ENCODE measurements at regions not wholly inside any gene's neighbourhood (a gene's known extent, or its start where the extent isn't known, plus 50 kb on each side); places are given as distances from the start of the nearest gene placed in this dataset.

DNA sequence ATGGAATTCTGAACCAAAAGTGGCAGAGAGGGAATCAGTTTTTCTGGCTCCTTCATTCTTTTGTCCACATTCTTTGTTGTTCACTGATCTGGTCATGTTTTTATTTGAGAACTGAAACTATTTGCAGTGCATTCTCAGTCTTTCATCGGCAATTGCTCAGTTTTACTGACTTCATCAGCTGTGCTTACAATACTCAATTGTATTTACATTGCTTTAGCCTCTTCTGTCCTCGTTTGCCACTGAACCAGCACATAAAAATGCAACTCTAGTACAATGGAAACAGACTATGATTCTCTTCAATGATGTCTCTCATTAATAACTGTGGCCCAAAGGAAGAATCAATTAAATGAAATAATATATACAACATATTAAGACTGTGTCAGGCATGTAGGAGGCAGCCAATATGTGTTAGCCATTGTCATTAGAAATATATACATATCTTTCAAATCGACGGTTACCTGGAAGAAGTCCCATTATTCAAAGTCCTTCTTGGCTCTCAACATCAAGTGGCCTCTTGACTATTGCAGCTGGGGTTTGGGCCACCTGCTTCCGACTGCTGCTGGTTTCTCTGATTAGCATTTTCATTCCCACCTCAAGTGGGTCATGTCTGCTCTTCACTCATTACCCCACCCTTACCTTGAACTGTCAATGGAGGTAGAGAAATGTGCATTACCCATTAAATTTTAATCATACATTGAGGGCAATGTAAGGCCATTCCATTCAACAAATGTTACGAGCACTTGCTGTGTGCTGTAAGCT, 600.1 kb downstream of the INSC start:
- Histone ChIP-seq H3K9me3 (ENCODE audit: control insufficient read depth, insufficient read depth, low read length) (no peaks in the 10 kb centered on the region), H3K36me3 (ENCODE audit: control insufficient read depth, insufficient read depth, low read length) (no peaks in the 10 kb centered on the region), H3K27me3 (ENCODE audit: control insufficient read depth, insufficient read depth, low read length) (no peaks in the 10 kb centered on the region), H3K27ac (ENCODE audit: low read depth, low read length) (no peak overlapping the region), H3K4me1 (ENCODE audit: control insufficient read depth, insufficient read depth, low read length) (no peaks in the 10 kb centered on the region), H3K4me3 (ENCODE audit: low read depth, low read length) (no peak overlapping the region)
- no peak for DNase-seq (ENCODE audit: low read depth in 4 of 6, low spot score in 6 of 6)
- 40% methylated on average over 1 of the region's 6 CpGs for WGBS (ENCODE audit: insufficient coverage)

DNA sequence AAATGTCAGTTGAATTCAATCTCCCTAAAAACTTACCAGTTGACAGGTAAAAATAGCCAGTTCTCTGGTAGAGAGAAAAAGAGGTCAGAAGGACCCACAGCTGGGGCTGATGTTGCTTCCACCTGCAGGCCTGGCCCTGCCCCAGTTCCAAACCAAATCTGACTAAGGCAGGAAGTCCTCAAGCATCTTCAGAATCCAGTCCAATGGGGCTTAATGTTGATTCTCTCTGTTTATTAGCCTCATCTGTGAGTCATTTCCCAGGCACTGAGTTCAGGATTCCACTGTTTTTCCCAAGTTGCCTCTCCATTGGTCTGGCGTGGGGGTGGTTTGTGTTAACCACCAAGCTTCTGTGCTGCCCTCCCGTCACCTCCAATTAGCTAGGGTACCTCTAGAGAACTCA, 601.8 kb downstream of the INSC start:
- Histone ChIP-seq H3K4me1 (ENCODE audit: control insufficient read depth, insufficient read depth, low read length) (no peaks in the 10 kb centered on the region), H3K27ac (ENCODE audit: low read depth, low read length) (no peak overlapping the region), H3K36me3 (ENCODE audit: control insufficient read depth, insufficient read depth, low read length) (no peaks in the 10 kb centered on the region), H3K9me3 (ENCODE audit: control insufficient read depth, insufficient read depth, low read length) (no peaks in the 10 kb centered on the region), H3K27me3 (ENCODE audit: control insufficient read depth, insufficient read depth, low read length) (peaks cover 2% of the 10 kb centered on the region), H3K4me3 (ENCODE audit: low read depth, low read length) (no peak overlapping the region)
- DNase-seq (ENCODE audit: low read depth in 4 of 6, low spot score in 6 of 6): no peak
- 100% methylated on average over 2 of the region's 2 CpGs for WGBS (ENCODE audit: insufficient coverage)

DNA sequence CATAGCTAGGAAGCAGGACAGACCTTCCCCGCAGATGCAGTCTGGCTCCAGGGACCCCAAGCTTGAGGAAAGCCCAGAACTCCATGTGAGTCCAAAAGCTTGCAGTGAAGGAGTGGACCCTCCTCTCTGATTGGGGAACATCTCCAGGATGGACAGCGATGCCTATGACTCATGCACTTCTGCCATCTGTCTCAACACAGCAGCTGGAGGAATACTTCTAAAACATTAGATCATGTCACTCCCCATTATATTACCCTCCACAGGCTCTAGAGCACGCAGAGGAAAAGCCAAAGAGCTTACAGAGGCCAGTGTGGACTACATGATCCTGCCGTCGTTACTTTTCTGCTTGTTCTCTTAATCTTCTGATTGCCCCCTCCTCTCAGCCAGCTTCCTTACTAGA, 605.7 kb downstream of the INSC start:
- peaks cover 2% of the 10 kb centered on the region for H3K27me3 ChIP-seq (ENCODE audit: control insufficient read depth, insufficient read depth, low read length)
- no peak for DNase-seq (ENCODE audit: low read depth in 4 of 6, low spot score in 6 of 6)

GRCh38 chr11:15723966-15724365, 609.2 kb downstream of the INSC start:
- Histone ChIP-seq H3K4me3 (ENCODE audit: low read depth, low read length) (no peak overlapping the region), H3K4me1 (ENCODE audit: control insufficient read depth, insufficient read depth, low read length) (no peaks in the 10 kb centered on the region), H3K9me3 (ENCODE audit: control insufficient read depth, insufficient read depth, low read length) (no peaks in the 10 kb centered on the region), H3K27me3 (ENCODE audit: control insufficient read depth, insufficient read depth, low read length) (peaks cover 2% of the 10 kb centered on the region), H3K36me3 (ENCODE audit: control insufficient read depth, insufficient read depth, low read length) (no peaks in the 10 kb centered on the region), H3K27ac (ENCODE audit: low read depth, low read length) (no peak overlapping the region)
- no peak for DNase-seq (ENCODE audit: low read depth in 4 of 6, low spot score in 6 of 6)

More for the DNA sequence above, 605.7 kb downstream of the INSC start:
- Histone ChIP-seq H3K9me3 (ENCODE audit: control insufficient read depth, insufficient read depth, low read length) (no peaks in the 10 kb centered on the region), H3K27ac (ENCODE audit: low read depth, low read length) (no peak overlapping the region), H3K36me3 (ENCODE audit: control insufficient read depth, insufficient read depth, low read length) (no peaks in the 10 kb centered on the region), H3K4me1 (ENCODE audit: control insufficient read depth, insufficient read depth, low read length) (no peaks in the 10 kb centered on the region), H3K4me3 (ENCODE audit: low read depth, low read length) (no peak overlapping the region)
- 76% methylated on average over 5 of the region's 5 CpGs for WGBS (ENCODE audit: insufficient coverage)

GRCh38 chr11:15724601-15725000, 609.9 kb downstream of the INSC start:
- Histone ChIP-seq H3K27me3 (ENCODE audit: control insufficient read depth, insufficient read depth, low read length) (peaks cover 2% of the 10 kb centered on the region), H3K36me3 (ENCODE audit: control insufficient read depth, insufficient read depth, low read length) (no peaks in the 10 kb centered on the region), H3K9me3 (ENCODE audit: control insufficient read depth, insufficient read depth, low read length) (no peaks in the 10 kb centered on the region), H3K4me3 (ENCODE audit: low read depth, low read length) (no peak overlapping the region), H3K27ac (ENCODE audit: low read depth, low read length) (no peak overlapping the region), H3K4me1 (ENCODE audit: control insufficient read depth, insufficient read depth, low read length) (no peaks in the 10 kb centered on the region)
- no CpG with 5 or more reads among the region's 3 CpGs for WGBS (ENCODE audit: insufficient coverage)
- DNase-seq (ENCODE audit: low read depth in 4 of 6, low spot score in 6 of 6): no peak

DNA sequence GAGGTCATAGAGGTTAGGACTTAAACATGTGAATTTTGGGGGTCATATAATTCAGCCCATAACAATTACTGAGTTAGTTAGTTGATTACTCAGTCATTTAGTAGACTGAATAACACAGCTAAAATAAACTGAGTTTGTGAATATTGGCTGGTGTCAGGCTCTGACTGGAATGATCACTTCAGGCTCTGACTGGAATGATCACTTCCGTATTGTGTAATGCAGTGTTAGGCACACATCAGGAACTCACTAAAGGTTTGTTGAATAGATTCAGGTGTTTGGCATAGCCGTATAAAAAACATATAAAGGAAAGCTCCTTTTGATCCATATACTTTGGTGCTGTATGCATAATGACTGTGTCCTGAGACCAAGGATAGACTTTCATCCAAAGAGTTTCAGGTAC, 610.5 kb downstream of the INSC start:
- Histone ChIP-seq H3K9me3 (ENCODE audit: control insufficient read depth, insufficient read depth, low read length) (no peaks in the 10 kb centered on the region), H3K4me3 (ENCODE audit: low read depth, low read length) (no peak overlapping the region), H3K27ac (ENCODE audit: low read depth, low read length) (no peak overlapping the region), H3K4me1 (ENCODE audit: control insufficient read depth, insufficient read depth, low read length) (no peaks in the 10 kb centered on the region), H3K27me3 (ENCODE audit: control insufficient read depth, insufficient read depth, low read length) (peaks cover 4% of the 10 kb centered on the region), H3K36me3 (ENCODE audit: control insufficient read depth, insufficient read depth, low read length) (no peaks in the 10 kb centered on the region)
- 100% methylated on average over 1 of the region's 2 CpGs for WGBS (ENCODE audit: insufficient coverage)
- DNase-seq (ENCODE audit: low read depth in 4 of 6, low spot score in 6 of 6): no peak

DNA sequence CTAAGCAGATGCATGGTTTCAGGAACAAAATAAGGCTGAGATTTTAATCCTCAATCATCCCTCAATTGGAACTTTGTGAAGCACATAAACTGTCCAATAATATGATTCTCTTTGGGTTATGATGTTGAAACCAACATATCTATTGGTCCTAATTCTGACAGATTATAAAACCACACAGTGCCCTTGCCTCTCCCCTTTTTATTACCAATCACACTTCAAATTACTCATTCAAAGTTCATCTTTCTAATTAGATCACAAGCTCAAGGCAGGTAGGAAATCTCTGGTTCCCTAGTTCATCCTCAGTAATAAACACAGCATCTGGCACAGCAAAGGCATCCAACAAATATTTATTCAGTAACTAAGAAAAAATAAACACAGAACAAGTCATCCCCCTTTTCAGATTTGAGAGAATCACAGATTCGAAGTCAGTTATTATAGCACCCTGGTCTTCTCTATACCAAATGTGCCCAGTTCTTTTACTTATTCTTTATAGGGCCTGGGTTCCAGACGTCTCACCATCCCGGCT, 611.6 kb downstream of the INSC start:
- 83% methylated on average over 3 of the region's 3 CpGs for WGBS (ENCODE audit: insufficient coverage)
- Histone ChIP-seq H3K36me3 (ENCODE audit: control insufficient read depth, insufficient read depth, low read length) (no peaks in the 10 kb centered on the region), H3K4me1 (ENCODE audit: control insufficient read depth, insufficient read depth, low read length) (no peaks in the 10 kb centered on the region), H3K27ac (ENCODE audit: low read depth, low read length) (no peak overlapping the region), H3K4me3 (ENCODE audit: low read depth, low read length) (no peak overlapping the region), H3K9me3 (ENCODE audit: control insufficient read depth, insufficient read depth, low read length) (no peaks in the 10 kb centered on the region), H3K27me3 (ENCODE audit: control insufficient read depth, insufficient read depth, low read length) (peaks cover 2% of the 10 kb centered on the region)
- DNase-seq (ENCODE audit: low read depth in 4 of 6, low spot score in 6 of 6): no peak

DNA sequence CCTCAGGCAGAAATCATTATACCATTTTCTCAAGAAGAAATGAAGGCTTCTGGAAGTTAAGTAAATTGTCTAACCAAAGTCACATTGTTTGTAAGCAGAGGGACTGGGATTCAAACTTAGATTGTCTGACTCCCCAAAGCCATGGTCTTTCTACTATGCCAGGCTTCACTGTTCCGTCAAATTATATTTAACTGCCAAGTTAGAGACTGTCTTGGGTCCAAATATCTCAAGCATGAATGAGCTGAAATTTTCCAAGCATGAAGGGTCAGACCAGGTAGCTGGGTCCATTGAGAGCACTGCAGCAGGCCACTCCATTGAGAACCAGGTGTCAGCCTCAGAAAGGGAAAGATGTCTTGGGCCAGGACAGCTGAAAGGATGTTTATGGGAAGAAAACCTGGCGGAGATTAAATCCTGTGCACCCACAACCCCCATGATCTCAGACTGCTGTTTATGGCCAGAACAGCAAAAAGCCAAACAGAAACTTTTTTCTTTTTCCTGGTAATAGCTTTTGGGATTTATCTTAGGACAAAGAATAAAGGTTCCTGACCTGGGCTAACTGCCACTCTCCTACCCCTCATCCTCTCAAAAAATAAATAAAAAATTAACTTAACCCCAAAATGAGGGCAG, 612.3 kb downstream of the INSC start:
- Histone ChIP-seq H3K4me1 (ENCODE audit: control insufficient read depth, insufficient read depth, low read length) (no peaks in the 10 kb centered on the region), H3K36me3 (ENCODE audit: control insufficient read depth, insufficient read depth, low read length) (no peaks in the 10 kb centered on the region), H3K27me3 (ENCODE audit: control insufficient read depth, insufficient read depth, low read length) (peaks cover 2% of the 10 kb centered on the region), H3K9me3 (ENCODE audit: control insufficient read depth, insufficient read depth, low read length) (no peaks in the 10 kb centered on the region), H3K4me3 (ENCODE audit: low read depth, low read length) (no peak overlapping the region), H3K27ac (ENCODE audit: low read depth, low read length) (no peak overlapping the region)
- WGBS (ENCODE audit: insufficient coverage): no CpG with 5 or more reads among the region's 2 CpGs
- DNase-seq (ENCODE audit: low read depth in 4 of 6, low spot score in 6 of 6): no peak

- Histone ChIP-seq H3K9me3 (ENCODE audit: control insufficient read depth, insufficient read depth, low read length) (no peaks in the 10 kb centered on the region), H3K36me3 (ENCODE audit: control insufficient read depth, insufficient read depth, low read length) (no peaks in the 10 kb centered on the region), H3K4me1 (ENCODE audit: control insufficient read depth, insufficient read depth, low read length) (no peaks in the 10 kb centered on the region), H3K27ac (ENCODE audit: low read depth, low read length) (no peak overlapping the region), H3K4me3 (ENCODE audit: low read depth, low read length) (no peak overlapping the region), H3K27me3 (ENCODE audit: control insufficient read depth, insufficient read depth, low read length) (peaks cover 2% of the 10 kb centered on the region)
- peak in 1 of 6 donors; percentile 42 for DNase-seq (ENCODE audit: low read depth in 4 of 6, low spot score in 6 of 6)
Observed at GRCh38 chr11:15727520-15727914, 612.8 kb downstream of the INSC start.

DNA sequence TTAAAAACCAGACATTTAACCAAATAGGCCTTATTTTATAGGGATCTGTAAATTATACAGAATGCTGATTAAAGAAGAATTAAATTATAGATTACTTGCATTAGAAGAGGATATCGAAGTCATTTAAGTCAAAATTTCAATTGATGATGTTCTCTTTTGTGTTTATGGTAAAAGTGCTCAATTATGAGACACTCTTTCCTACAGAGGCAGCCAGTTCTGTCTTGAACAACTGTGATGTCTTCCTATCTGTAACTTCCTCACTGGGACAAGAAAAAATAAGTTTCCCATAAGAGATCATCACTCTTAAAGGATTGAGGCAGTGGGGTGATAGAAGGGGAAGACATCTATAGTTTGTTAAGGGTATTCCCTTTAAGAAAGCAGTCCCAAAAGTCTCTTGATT, 613.5 kb downstream of the INSC start:
- WGBS (ENCODE audit: insufficient coverage): no CpG with 5 or more reads among the region's 1 CpG
- Histone ChIP-seq H3K4me3 (ENCODE audit: low read depth, low read length) (no peak overlapping the region), H3K27ac (ENCODE audit: low read depth, low read length) (no peak overlapping the region), H3K36me3 (ENCODE audit: control insufficient read depth, insufficient read depth, low read length) (no peaks in the 10 kb centered on the region), H3K27me3 (ENCODE audit: control insufficient read depth, insufficient read depth, low read length) (peaks cover 2% of the 10 kb centered on the region), H3K4me1 (ENCODE audit: control insufficient read depth, insufficient read depth, low read length) (no peaks in the 10 kb centered on the region), H3K9me3 (ENCODE audit: control insufficient read depth, insufficient read depth, low read length) (no peaks in the 10 kb centered on the region)
- no peak for DNase-seq (ENCODE audit: low read depth in 4 of 6, low spot score in 6 of 6)

Data from spinal cord (tissue), 9 donors.